Erythroblast (primary cell): ENCODE measurements at regions not wholly inside any gene's neighbourhood (a gene's known extent, or its start where the extent isn't known, plus 50 kb on each side); places are given as distances from the start of the nearest gene placed in this dataset.

ENCODE experiments used
- GATA1 ChIP-seq: IDR thresholded peaks from 2 replicates; pipeline ENCODE4 v1.6.1; 2011; ENCODE audit warnings: low read depth, mild to moderate bottlenecking, control low read depth, low read length, moderate library complexity
- POLR2A ChIP-seq: IDR thresholded peaks from 2 replicates; pipeline ENCODE4 v1.6.1; 2011; ENCODE audit warnings: mild to moderate bottlenecking, low read length

GRCh38 chr12:112599871-112600270 is 181.1 kb downstream of the PTPN11 start:
- TF ChIP-seq POLR2A (no peak), GATA1 (no peak)
